Endothelial cell of umbilical vein (primary cell): ENCODE measurements at regions not wholly inside any gene's neighbourhood (a gene's known extent, or its start where the extent isn't known, plus 50 kb on each side); places are given as distances from the start of the nearest gene placed in this dataset.

Source experiments
- BruUV-seq: library from RNA; stranded (reverse); fragments of 400-500 nt; replicated peaks from 2 replicates; lab custom pipeline; 2021; lab: Mats Ljungman, UMichigan
- CTCF ChIA-PET: fragments of 300-600, 350-600 bp; sonication (Branson Sonifier 250); formaldehyde crosslinking; loops from one replicate; lab custom pipeline; 2021; ENCODE audit warnings: antibody characterized with exemption, inconsistent platforms; lab: Charles Lee
- POLR2A ChIA-PET: fragments of 300-600, 350-600 bp; sonication (Branson Sonifier 250); formaldehyde crosslinking; loops from one replicate; lab custom pipeline; 2021; ENCODE audit warnings: antibody characterized with exemption, inconsistent platforms; lab: Charles Lee
- DNase-seq: peaks from one replicate; pipeline ENCODE4 v3.0.0-alpha.2; 2011; ENCODE audit warnings: low read depth, low spot score
- FAIRE-seq: peaks from 2 replicates; lab custom pipeline; 2011; peaks lifted over from hg19 to GRCh38; lab: Jason Lieb, UNC
- H2AFZ ChIP-seq: 2 replicates; pipeline ENCODE4 v1.6.0; 2012; ENCODE audit warnings: low read depth, low read length, control low read depth, inconsistent platforms
- H3K27ac ChIP-seq: 2 replicates; pipeline ENCODE4 v1.5.1; 2011; ENCODE audit warnings: low read depth, mild to moderate bottlenecking, control low read depth, low read length, moderate library complexity; ENCODE audit not compliant: insufficient read depth
- H3K27me3 ChIP-seq, 2 experiments: 2 replicates each; pipeline versions ENCODE4 v1.6.0 to v1.6.1; 2011; ENCODE audit warnings: low read length in 2 of 2, mixed read lengths in 1 of 2; ENCODE audit not compliant: control insufficient read depth in 2 of 2, insufficient read depth in 2 of 2
- H3K36me3 ChIP-seq, 2 experiments: 2 replicates in 1 of 2; 3 replicates in 1 of 2; pipeline ENCODE4 v1.5.1; 2011; ENCODE audit warnings: low read length in 2 of 2, mild to moderate bottlenecking in 1 of 2, moderate library complexity in 1 of 2; ENCODE audit not compliant: control insufficient read depth in 2 of 2, insufficient read depth in 2 of 2; ENCODE audit errors: extremely low read depth in 1 of 2
- H3K4me1 ChIP-seq: 3 replicates; pipeline ENCODE4 v1.5.1; 2011; ENCODE audit warnings: mild to moderate bottlenecking, low read length; ENCODE audit not compliant: control insufficient read depth, insufficient read depth; ENCODE audit errors: extremely low read depth
- H3K4me2 ChIP-seq: 2 replicates; pipeline ENCODE4 v1.6.1; 2011; ENCODE audit warnings: low read length, control low read depth, mixed read lengths; ENCODE audit not compliant: insufficient read depth
- H3K4me3 ChIP-seq, 3 experiments: fragments of 200-600 bp in 1 of 3; sonication (generic), shearing (Covaris generic) in 1 of 3; replicated peaks in 1 of 3; 2 replicates each; pipeline ENCODE4 v1.5.1; 2011 to 2016; ENCODE audit warnings: control low read depth in 3 of 3, low read length in 3 of 3, mild to moderate bottlenecking in 2 of 3, inconsistent platforms in 1 of 3, low read depth in 1 of 3, moderate library complexity in 1 of 3; ENCODE audit not compliant: insufficient read depth in 1 of 3
- H3K79me2 ChIP-seq: 2 replicates; pipeline ENCODE4 v1.6.0; 2012; ENCODE audit warnings: low read length, inconsistent platforms; ENCODE audit not compliant: control insufficient read depth, insufficient read depth
- H3K9ac ChIP-seq: replicated peaks from 2 replicates; pipeline ENCODE3; 2011; ENCODE audit warnings: low read length, control low read depth; ENCODE audit not compliant: insufficient read depth; ENCODE audit errors: extremely low read depth
- H3K9me1 ChIP-seq: replicated peaks from 3 replicates; pipeline ENCODE4 v1.6.0; 2011; ENCODE audit warnings: mild to moderate bottlenecking, low read length; ENCODE audit not compliant: control insufficient read depth, insufficient read depth; ENCODE audit errors: extremely low read depth
- H3K9me3 ChIP-seq: replicated peaks from 2 replicates; pipeline ENCODE4 v1.5.1; 2012; ENCODE audit warnings: low read length, inconsistent platforms; ENCODE audit not compliant: control insufficient read depth, insufficient read depth
- H4K20me1 ChIP-seq: replicated peaks from 2 replicates; pipeline ENCODE3; 2011; ENCODE audit warnings: mild to moderate bottlenecking, low read length; ENCODE audit not compliant: control insufficient read depth, insufficient read depth; ENCODE audit errors: extremely low read depth
- CTCF ChIP-seq, 2 donors: IDR thresholded peaks; 1 replicate in 1 of 2; 2 replicates in 1 of 2; pipeline ENCODE4 v1.5.1; 2011; ENCODE audit warnings: low read length in 2 of 2, mild to moderate bottlenecking in 2 of 2, moderate library complexity in 2 of 2, control low read depth in 1 of 2, inconsistent platforms in 1 of 2, low read depth in 1 of 2; ENCODE audit not compliant: insufficient read depth in 1 of 2; ENCODE audit errors: extremely low read depth in 1 of 2
- EZH2 ChIP-seq: IDR thresholded peaks from 2 replicates; pipeline ENCODE4 v1.6.1; 2012; ENCODE audit warnings: borderline replicate concordance, low read depth, mild to moderate bottlenecking, moderate library complexity, low read length, inconsistent platforms; ENCODE audit not compliant: severe bottlenecking
- FOS ChIP-seq: IDR thresholded peaks from 2 replicates; pipeline ENCODE4 v1.6.1; 2011; ENCODE audit warnings: mild to moderate bottlenecking, low read length, moderate library complexity, borderline replicate concordance; ENCODE audit not compliant: insufficient read depth
- GATA2 ChIP-seq: IDR thresholded peaks from 2 replicates; pipeline ENCODE4 v1.7.0; 2011; ENCODE audit warnings: low read depth, mild to moderate bottlenecking, moderate library complexity, mixed read lengths, low read length; ENCODE audit not compliant: insufficient read length, insufficient read depth
- JUN ChIP-seq: IDR thresholded peaks from 2 replicates; pipeline ENCODE4 v1.6.1; 2011; ENCODE audit warnings: borderline replicate concordance, low read depth; ENCODE audit not compliant: insufficient read length, insufficient read depth
- MAX ChIP-seq: IDR thresholded peaks from 2 replicates; pipeline ENCODE4 v1.6.1; 2011; ENCODE audit not compliant: insufficient read depth, insufficient read length
- MYC ChIP-seq: IDR thresholded peaks from one replicate; pipeline ENCODE4 v1.6.1; 2011; ENCODE audit warnings: mild to moderate bottlenecking, low read depth, low read length
- POLR2A ChIP-seq: IDR thresholded peaks from 2 replicates; pipeline ENCODE4 v1.6.1; 2012; ENCODE audit warnings: low read depth, mild to moderate bottlenecking, control low read depth, low read length
- POLR2AphosphoS5 ChIP-seq: IDR thresholded peaks from 2 replicates; pipeline ENCODE4 v1.6.1; 2012; ENCODE audit warnings: low read depth, mild to moderate bottlenecking, control low read depth, low read length, moderate library complexity; ENCODE audit not compliant: insufficient read depth
- dilution Hi-C: fragments of 300-500 bp; cut with MboI; formaldehyde crosslinking; loops from one replicate; pipeline ENCODE4 v1.15.0; 2019; ENCODE audit warnings: low sequenced_read_pairs; ENCODE audit not compliant: extremely low pct_ligation_motif_present
- intact Hi-C: fragments of 100-400 bp; cut with micrococcal nuclease; formaldehyde crosslinking; loops from one replicate; pipeline ENCODE4 v1.10.0; 2022

- Histone ChIP-seq H3K9ac (no peak overlapping the region), H2AFZ (no peak overlapping the region), H4K20me1 (no peaks in the 10 kb centered on the region), H3K79me2 (no peaks in the 10 kb centered on the region), H3K9me3 (no peaks in the 10 kb centered on the region), H3K4me1 (no peaks in the 10 kb centered on the region), H3K27ac (no peak overlapping the region), H3K36me3 (no peaks in the 10 kb centered on the region), H3K4me3 (no peak overlapping the region), H3K27me3 (no peaks in the 10 kb centered on the region), H3K4me2 (no peak overlapping the region), H3K9me1 (no peaks in the 10 kb centered on the region)
- intact Hi-C loops (no loop called here), dilution Hi-C loops (loop anchor here (25.0 kb wide), 1 partner anchor 1189 kb away; no protein-coding TSS in a partner anchor)
- CTCF ChIA-PET: no interaction called here
- no peak for FAIRE-seq
- POLR2A ChIA-PET: no interaction called here
- DNase-seq: no peak
- TF ChIP-seq MAX: no peak
- no peak for TF ChIP-seq GATA2
- no peak for TF ChIP-seq EZH2
- no peak for TF ChIP-seq JUN
- TF ChIP-seq MYC: no peak
- TF ChIP-seq POLR2A: no peak
- no peak for TF ChIP-seq POLR2AphosphoS5
- no peak for TF ChIP-seq FOS
- no peak for TF ChIP-seq CTCF (IDR thresholded peaks at IDR 0.05; ENCODE audit: extremely low read depth in 1 of 2, insufficient read depth in 1 of 2, low read depth in 1 of 2, low read length in 2 of 2)
- no TSS peak for BruUV-seq
Measured at GRCh38 chr3:80701349-80701748, 933.6 kb upstream of the ROBO1 start.
